ENCODE measurements at regions not wholly inside any gene's neighbourhood (a gene's known extent, or its start where the extent isn't known, plus 50 kb on each side); places are given as distances from the start of the nearest gene placed in this dataset.
"Not testable (repeated sequence)": the region's sequence is repeated elsewhere in the genome, so short reads cannot be mapped to it uniquely, and the experiment has no call there.

DNA sequence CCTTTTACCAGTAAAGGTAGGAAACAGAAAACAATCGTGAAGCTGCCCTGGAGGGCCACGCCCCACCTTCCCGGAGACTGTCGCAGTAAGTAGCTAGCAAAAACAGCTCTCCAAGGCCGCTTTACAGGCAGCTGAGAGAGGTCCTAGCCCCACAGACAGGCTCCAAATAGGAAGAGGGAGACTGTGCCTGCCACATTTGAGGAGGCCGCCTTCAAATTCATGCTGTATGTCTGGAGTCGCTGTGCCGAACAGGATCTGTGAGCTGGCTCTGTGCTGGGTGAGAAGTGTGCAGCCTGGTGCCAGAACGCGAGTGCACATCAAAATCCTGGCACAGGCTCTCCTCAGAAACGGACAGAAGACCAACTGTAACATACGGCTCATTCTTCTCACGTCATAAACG is 582.2 kb downstream of the CETN3 start:
- DNase-seq = no peak

- no peak for DNase-seq
These were observed 582.6 kb downstream of the CETN3 start for GRCh38 chr5:89826938-89827337.

- no peak for DNase-seq
These were observed 586.5 kb downstream of the CETN3 start for GRCh38 chr5:89823046-89823445.

DNA sequence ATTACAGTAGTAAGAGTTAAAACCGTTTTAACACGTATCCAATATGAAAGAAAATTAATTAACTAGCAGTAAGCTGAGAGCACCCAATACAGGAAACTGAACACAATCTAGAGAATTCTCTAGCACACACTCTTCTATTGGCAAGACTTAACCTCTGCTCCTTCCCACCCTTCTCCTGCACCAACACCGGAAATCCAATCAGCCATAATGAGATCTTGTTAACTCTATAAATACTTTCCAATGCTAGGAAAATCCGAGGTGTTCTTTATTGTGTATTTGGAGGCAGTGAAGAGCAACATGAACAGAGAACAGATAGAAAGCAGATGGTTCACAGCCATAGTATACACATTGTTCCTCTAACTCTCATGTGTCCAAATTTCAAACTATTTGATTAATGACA is 591.7 kb downstream of the CETN3 start:
- DNase-seq = no peak

DNA sequence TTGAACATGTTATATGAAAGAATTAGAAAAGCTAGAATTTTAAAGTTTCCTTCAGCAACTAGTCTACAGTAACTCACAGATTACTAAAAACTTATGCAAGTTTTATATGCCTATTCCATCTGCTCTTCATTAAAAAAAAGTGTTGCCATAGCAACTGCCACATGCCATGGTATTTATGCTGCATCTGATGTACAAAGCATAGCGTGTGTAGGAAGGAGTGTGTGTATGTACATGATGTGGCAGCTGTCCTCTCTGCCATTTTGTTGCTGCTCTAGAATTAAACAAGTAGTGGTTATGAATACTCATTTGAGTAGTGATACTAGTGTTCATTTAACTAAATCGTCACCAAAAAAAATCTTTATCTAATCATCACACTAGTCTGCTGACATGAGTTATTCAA is 593.5 kb downstream of the CETN3 start:
- DNase-seq = no peak

DNA sequence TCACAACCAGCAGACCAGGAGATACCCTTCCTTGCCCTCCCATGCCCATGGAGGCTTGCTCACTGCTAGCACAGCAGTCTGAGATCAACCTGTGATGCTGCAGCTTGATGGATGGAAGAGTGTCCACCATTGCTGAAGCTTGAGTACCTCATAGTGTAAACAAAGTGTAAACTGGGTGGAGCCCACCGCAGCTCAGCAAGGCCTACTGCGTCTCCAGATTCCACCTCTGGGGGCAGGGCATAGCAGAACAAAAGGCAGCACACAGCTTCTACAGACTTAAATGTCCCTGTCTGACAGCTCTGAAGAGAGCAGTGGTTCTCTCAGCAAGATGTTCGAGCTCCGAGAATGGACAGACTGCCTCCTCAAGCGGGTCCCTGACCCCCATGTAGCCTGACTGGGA is 608.8 kb downstream of the CETN3 start:
- DNase-seq = not testable (repeated sequence)

DNA sequence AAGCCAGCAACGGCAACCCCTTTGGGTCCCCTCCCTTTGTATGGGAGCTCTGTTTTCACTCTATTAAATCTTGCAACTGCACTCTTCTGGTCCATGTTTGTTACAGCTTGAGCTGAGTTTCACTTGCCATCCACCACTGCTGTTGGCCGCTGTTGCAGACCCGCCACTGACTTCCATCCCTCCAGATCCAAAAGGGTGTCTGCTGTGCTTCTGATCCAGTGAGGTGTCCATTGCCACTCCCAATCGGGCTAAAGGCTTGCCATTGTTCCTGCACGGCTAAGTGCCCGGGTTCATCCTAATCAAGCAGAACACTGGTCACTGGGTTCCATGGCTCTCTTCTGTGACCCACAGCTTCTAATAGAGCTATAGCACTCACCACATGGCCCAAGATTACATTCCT is 615.1 kb downstream of the CETN3 start:
- DNase-seq = not testable (repeated sequence)

DNA sequence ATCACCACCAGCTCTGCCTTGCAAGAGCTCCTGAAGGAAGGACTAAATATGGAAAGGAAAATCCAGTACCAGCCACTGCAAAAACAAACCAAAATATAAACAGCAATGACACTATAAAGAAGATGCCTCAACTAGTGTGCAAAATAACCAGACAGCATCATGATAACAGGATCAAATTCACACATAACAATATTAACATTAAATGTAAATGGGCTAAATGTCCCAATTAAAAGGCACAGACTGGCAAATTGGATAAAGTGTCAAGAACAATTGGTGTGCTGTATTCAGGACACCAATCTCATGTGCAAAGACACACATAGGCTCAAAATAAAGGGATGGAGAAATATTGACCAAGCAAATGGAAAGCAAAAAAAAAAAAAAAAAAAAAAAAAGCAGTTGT is 629.8 kb downstream of the CETN3 start:
- not testable (repeated sequence) for DNase-seq

GRCh38 chr5:89777758-89778157 is 631.8 kb downstream of the CETN3 start:
- no peak for DNase-seq

DNA sequence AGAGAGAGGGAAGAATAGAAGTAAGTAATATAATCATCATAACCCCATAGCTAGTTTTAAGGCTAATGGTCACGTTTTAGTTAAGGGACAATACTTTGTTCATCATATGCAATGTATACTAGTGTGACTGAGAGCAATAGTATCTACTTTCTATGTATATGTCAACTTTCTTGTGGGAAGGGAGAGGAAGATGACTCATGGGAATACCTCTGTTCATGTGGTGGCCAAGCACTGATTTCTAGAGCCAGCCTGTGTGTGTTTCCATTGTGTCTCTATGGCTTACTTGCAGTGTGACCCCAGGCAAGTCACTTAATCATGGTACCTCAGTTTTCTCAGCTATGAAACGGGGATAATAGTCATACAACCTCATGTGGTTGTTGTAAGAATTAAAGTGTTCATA is 639.6 kb downstream of the CETN3 start:
- DNase-seq = no peak

- no peak for DNase-seq
These were observed 649.8 kb downstream of the CETN3 start for GRCh38 chr5:89759802-89760201.

DNA sequence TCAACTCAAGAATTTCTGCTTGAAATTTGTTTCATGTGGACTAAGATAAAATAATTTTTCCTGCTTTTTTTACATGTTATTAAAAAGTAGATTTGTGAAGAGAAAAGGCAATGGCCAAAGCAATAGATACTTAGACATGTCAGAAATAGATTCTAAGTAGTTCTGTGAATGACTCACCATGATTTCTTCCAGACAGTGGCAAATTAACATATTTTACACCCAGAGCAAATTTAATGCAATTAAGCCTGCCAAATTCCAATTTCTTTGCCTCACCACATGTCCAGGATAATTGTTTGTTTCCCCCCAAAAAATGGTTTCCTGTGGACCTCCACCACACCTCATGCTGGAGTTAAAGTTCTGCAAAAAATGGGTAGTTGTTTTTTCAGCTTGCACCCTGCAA is 651.4 kb downstream of the CETN3 start:
- DNase-seq = no peak

DNA sequence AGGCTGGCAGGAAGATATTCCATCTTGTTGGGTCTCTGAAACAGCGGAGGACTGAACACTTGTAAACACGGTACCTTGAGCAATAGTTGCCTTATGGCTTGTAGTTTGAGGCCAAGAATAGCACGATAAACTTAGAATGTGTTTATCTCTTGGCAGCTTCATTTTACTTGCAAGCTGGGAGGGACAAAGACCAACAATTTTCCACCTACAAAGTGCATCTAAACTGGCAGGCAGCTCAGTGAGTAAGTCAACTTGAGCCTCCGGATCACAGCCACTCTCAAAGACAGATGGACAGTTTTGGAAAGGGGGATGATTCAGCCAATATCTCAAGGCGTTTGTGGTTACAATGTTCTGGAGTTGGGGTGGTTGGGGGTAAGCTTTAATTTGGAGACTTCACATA is 652.6 kb downstream of the CETN3 start:
- no peak for DNase-seq

DNA sequence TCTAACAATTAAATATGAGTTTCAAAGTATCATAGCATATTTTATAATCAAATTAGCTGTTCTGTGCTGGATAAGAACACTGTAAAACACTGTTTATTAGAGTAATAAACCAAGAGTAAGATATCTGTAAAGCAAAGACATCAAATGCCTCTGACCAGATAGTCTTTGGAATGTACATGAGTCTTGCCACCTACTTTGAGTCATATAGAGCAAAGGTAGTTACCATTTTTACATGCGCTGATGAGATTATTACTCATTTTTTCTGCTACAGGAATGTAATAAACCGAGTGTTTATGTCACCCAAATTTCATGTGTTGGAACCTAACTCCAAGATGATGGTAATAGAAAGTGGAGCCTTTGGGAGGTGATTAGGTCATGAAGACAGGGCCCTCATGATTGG is 654.5 kb downstream of the CETN3 start:
- DNase-seq = no peak

GRCh38 chr5:89735082-89735481 is 674.5 kb downstream of the CETN3 start:
- DNase-seq = peak; percentile 3

DNA sequence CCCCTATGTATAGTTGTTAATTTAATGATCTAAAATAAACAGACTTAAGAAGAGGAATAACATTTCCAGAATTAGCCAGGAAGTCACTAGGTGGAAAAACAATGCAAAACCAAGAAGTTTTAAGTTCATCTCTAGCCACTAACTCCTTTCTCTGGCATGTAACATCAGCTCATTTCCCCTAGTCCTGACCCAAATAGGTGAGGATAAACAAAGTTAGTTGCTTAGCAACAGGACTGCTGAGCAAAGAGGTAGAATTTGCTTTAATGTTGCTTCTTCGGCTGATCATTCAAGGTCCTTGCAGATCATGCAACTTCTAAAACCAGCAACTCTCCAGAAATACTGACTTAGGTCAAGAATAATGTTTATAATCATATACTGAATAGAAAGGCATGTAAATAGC is 675.8 kb downstream of the CETN3 start:
- DNase-seq = no peak

GRCh38 chr5:89729623-89730301 is 679.8 kb downstream of the CETN3 start:
- DNase-seq = peak; percentile 9

DNA sequence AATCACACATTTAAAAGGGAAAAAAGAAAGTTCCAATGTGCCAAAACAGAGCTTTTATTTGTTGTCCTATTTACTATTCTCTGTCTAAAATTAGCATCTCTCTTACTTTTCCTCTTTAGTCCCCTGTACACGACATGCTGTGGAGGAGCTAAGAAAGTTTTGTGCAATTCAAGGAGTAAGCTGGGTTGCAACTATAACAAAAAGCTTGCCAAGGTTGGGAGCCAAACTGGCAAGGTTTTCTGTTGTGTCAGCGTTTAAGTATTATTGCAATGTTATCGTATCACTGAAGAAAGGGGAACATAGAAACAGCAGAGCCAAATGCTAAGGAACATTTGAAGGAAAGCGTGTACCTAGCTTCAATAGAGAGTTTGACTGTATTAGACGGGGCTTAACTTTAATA is 680.8 kb downstream of the CETN3 start:
- DNase-seq = no peak

DNA sequence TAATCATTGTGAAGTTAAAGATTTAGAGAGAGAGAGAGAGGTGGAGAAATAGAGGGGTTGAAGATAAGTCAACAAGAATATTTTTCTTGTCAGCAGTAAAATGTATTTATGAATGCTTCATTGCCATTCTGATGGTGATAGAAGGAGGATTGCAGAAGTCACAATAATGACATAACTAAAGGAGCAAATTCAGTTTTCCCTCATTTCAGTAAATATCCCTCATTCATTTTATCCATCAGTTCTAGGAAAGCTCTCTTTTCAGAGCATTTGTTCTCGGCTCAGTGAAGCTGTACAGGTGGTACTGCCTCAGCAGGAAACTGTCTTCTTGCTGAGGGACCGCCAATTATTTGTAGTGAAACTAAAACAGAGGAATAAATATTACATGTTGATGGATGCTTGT is 681.4 kb downstream of the CETN3 start:
- DNase-seq = no peak

- DNase-seq = no peak
These were observed 685.0 kb downstream of the CETN3 start for GRCh38 chr5:89724379-89725095.

GRCh38 chr5:89723907-89724306 is 685.6 kb downstream of the CETN3 start:
- DNase-seq = no peak

DNA sequence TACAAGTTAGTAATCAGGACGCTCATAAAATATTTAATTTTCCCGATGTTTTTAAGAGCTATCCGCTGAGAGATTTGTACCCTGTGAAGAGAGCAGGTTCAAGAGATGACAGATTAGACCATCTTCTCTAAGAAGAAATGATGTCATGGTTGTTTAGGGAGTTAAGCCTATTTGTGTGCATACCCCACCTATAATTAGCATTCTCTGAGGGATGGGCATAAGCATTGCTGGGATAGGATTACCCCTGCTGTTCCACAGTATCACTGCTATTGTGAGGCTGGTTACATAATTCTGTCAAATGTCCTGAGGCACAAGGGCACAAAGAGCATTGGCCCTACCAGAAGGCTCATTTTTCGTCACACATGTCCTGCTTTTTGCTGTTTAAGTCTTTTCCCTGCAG is 687.0 kb downstream of the CETN3 start:
- DNase-seq = no peak

DNA sequence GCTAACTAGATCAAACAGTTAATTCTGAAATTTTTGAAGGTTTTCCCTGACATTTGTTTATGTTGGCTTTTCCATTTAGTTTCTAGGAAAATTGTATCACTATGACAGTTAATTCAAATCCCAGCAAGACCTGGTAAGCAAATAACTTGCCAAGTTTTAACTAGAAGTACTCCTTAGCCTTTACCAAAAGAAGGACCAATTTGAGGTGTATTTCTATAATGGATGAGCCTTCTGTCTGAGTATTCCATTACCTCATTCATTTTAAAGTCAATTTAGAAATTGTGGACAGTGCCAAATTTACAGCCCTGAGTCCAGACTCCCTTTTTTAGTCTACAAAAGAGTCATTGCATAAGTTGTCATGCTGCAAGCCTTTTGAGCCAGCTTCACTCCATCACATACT is 687.6 kb downstream of the CETN3 start:
- DNase-seq = no peak

DNA sequence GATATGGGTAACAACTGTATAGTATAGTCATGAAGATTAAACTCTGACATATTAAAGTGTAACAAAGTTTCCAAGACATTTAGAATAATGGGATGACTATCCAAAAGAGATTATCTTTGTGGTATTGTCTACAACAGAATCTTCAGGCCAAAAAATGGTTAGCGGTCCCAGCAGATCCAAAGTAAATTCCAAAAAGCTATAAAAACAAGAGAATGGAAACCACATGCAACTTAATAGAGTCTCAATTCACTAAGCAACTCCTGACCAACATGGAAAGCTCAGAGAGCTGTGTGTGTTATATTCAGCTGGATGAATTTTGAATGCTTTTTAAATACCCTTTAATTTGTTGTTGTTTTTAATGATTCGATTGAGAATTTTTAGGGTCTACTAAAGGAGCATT is 688.2 kb downstream of the CETN3 start:
- no peak for DNase-seq

DNA sequence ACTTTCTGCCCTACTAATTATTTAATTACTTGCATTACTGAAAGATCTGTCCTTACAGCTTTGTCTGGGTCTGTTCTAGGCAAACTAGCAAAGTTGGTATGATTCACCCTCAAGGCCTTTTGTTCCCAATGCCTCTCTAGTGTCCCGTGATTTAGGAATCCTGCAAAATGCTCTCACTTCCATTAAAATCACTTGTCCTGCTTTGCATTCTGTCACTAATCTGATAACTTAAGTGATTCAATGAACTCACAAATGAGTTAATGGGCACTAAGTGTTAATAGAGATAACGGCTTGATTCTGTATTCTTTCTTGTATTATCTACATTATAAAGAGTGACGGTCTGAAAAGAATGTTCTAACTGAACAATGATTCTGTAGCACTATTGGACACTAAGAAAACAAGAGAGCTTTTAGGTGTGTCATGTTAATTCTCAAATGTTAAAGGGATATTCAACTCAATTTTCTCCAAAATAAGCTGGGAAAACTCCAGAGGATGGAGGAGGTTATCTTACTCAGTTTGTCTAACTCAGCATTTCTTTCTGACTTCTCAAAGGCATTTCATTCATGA is 697.3 kb downstream of the CETN3 start:
- DNase-seq = no peak

Data from hematopoietic multipotent progenitor cell treated with erythropoietin and hydrocortisone succinate and interleukin-3 and kit ligand, for 6 days (in vitro differentiated cells).